GM19351 (cell line): ENCODE measurements at regions not wholly inside any gene's neighbourhood (a gene's known extent, or its start where the extent isn't known, plus 50 kb on each side); places are given as distances from the start of the nearest gene placed in this dataset.
A peak's percentile ranks its signal among the peaks of the same experiment; 100 is the strongest.
"Not testable (repeated sequence)": the region's sequence is repeated elsewhere in the genome, so short reads cannot be mapped to it uniquely, and the experiment has no call there.

ENCODE experiments used
- ATAC-seq: cut with Tn5 transposase; IDR thresholded peaks from one replicate; pipeline ENCODE4 v1.9.1; 2021; ENCODE audit warnings: mild to moderate bottlenecking, moderate library complexity; ENCODE audit not compliant: unreplicated experiment

DNA sequence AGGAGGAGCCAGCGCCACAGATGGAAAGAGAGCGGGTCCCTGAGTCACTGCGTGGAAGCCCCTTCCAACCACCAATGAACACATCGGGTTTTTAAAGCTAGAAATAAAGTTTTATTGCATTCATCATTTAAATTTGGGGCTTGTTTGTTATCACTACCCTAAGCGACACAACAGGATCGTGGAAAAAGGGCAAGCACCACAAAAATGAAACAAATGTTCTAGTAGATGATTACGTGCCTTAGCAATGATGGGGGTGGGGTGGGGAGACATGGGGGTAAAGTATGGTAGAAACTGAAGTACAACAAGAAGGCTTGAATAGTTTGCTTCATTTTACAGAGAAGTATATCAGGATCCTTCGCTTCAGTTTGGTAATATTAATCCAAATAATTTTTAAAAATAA lies 221.6 kb upstream of the ATP10A start:
- no peak for ATAC-seq

DNA sequence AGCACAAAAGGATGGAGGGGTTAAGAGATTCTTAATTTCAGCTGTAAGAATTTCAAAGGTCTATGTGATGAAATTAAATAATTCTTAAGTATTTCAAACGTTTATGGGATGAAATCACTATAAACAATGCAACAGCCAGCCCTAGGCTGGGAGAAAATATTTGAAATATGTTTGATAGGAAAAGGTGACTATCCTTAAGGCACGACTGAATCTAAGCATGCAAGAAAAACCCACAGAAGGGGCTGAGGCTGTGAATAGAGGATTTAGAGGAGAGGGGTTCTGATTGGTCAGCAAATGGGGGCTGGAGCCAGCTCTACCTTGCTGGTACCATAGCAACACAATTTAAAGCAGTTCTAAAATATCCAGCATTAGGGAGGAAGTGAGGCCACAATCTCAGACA lies 220.8 kb upstream of the ATP10A start:
- ATAC-seq, result no peak

GRCh38 chr15:26083457-26083856 lies 220.3 kb upstream of the ATP10A start:
- no peak for ATAC-seq

DNA sequence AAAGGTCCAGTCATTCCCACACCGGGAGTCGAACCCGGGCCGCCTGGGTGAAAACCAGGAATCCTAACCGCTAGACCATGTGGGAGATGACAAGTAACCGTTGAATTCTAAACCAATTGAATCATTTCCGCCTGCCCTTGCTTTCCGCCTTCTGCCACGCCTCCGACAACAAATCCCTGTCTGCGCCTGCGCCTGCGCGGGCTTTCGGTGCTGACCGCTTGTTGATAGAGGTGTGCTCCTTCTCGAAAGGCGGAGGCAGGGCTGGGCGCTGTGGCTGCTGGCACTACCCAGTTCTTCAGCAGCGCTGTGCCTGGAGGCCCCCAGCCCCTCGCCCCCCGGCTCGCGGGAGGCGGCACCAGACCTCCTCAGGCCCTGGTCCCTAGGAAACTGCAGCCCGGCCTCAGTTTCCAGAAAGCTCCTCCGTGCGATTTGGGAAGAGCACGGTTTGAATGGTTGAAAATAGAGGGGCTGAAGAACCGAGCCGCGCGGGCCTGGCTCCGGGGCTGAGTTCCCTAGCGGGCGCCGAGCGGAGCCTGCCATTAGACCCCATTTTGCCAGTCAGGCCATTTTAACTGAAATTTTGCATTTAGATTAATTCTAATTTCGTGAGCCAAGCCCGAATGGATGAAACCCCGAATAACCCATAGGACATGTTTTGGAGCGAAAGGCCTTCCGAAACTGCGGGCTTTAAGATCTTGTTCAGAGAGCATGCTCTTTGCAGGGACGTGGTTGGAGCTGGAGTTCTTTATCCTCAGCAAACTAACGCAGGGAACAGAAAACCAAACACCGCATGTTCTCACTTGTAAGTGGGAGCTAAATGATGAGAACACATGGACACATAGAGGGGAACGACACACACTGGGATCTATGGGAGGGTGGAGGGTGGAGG lies 219.3 kb upstream of the ATP10A start:
- ATAC-seq, result peak; percentile 95

DNA sequence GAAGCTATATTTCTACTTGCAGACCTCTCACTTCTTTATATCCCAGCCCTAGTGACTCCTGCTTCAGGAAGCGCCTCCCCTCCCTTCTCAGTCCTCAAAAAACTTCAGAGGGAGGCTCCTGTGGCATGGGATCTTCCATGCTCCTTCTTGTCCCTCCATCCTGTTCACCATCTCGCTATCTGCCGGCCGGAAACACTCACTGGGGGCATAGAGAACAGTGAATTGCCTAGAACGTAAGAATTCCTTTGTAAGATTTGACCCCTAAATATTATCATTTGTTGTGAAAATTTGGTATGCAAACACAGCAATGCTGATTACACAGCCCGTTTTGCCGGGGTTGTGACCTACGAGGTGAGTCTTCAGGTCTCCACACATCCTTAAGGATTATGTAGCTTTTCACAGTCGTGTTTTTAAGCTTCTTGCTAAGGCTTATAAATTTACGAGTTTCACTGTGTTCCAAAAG lies 218.7 kb upstream of the ATP10A start:
- ATAC-seq, result no peak

DNA sequence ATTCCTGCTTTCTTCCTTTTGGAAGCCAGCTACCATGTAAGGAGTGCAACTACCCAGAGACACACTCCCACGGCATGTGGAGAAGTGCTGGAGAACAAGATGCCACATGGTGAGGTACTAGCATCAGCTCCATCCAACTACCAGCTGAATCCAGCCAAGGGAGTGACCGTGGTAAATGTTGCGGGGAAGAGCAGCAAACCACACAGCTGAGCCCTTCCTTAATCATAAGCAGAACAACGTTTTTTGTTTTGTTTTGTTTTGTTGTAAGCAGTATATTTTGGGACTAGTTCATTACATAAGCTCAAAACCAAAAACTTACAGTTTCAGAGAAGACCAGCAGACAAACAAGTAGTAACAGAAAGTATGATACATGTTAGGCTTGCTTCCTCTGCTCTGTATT lies 212.6 kb upstream of the ATP10A start:
- ATAC-seq, result no peak

- no peak for ATAC-seq
Observed at GRCh38 chr15:26073430-26074333, 210.6 kb upstream of the ATP10A start.

DNA sequence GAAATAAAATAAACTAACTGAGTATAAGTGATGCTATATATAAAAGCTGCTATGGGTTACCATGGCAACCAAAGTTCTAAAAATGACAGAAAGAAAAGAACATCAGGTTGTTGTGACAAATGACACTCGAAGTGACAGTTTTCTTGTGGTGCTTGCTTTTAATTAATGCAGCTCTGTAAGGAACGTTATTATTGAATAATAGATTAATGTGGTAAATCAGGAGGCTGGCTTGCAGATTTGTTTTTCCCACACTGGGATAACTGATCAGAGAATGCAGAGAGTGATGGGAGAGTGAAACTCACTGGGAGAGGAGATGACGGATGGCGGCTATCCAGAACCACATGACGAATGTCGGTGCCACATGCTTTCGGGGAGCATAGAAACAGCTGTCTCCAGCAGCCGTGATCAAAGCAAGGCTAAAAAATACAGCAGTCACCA lies 207.0 kb upstream of the ATP10A start:
- ATAC-seq, result no peak

- no peak for ATAC-seq
Observed at GRCh38 chr15:26069231-26069641, 206.1 kb upstream of the ATP10A start.

GRCh38 chr15:26066896-26067295 lies 203.8 kb upstream of the ATP10A start:
- no peak for ATAC-seq

DNA sequence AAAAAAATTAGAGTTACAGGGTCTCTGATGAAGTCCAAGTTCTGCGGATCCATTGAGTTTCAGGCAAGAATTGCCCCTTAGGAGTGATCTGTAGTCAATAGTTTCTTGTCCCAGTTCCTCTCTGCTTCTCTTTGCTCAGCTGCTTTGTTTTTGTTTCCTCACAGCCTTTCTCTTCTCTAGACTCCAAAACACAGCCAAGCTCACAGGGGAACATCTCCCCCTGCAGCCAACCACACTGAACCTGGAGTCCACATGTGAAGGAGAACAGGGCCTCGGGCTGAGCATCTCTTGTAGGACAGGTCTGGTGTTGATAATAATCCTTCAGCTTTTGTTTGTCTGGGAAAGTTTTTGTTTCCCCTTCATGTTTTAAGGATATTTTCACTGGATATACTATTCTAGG lies 202.6 kb upstream of the ATP10A start:
- no peak for ATAC-seq

GRCh38 chr15:26061248-26061647 lies 198.1 kb upstream of the ATP10A start:
- ATAC-seq, result no peak

DNA sequence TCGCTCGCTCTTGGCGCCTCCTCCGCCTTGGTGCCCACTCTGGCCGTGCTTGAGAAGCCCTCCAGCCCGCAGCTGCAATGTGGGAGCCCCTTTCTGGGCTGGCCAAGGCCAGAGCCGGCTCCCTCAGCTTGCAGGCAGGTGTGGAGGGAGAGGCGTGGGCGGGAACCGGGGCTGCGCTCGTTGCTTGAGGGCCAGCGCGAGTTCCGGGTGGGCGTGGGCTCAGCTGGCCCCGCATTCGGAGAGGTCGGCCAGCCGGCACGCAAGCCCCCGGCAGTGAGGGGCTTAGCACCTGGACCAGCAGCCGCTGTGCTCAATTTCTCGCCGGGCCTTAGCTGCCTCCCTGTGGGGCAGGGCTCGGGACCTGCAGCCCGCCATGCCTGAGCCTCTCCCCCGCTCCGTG lies 193.6 kb upstream of the ATP10A start:
- ATAC-seq, result not testable (repeated sequence)

GRCh38 chr15:26051761-26052675 lies 188.9 kb upstream of the ATP10A start:
- no peak for ATAC-seq

DNA sequence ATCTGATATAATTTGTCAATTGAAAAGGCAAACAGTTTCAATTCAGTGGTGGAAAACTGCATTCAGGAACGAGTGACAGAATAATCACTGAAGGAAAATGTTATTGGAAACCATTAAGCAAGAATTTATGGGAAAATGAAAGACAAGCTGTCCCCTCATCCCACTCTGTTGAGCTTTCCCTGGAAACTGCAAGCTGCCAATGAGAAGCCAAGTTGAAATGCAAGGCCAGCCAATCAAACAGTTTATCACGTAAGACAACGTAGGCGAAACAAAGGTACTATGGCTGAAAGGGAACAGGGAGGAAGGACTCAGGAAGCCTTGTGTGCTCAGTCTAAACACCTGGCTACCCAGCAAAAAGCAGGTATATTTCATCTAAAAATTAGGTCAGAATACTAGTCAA lies 187.9 kb upstream of the ATP10A start:
- no peak for ATAC-seq

DNA sequence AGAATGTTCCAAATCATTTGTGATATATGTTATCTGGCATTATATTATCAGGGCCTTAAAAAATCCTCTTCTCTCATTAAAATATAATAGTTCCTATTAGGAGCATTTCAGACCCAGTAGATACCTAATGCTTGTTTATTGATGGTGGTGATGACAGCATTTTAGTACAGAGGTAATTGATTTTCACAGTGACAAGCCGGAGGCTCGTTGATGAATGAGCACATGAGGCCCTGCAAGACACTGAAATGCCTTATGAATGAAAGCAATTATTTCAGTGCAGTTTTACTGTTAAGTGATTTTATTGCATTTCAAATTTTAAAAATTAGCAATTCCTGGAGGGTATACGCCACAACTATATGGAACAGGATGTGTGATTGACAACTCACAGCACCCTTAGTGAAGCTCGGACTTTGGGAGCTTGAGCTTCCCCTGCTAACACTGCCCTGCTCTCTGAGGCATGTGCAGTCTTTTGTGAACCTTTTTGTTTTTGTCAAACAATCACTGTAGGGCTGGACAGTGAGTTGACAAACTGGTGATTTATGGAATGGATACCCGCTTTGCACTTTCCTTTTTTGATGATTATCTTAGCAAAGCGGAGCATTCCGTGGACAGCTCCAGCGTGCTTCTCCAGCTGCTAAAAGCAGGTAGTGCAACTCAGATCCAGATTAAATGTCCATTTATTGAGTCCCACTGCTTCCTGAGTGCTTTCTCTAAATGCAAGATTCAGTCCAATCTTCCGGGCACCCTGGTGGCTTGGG lies 187.0 kb upstream of the ATP10A start:
- no peak for ATAC-seq

- no peak for ATAC-seq
Observed at GRCh38 chr15:26048669-26049068, 185.5 kb upstream of the ATP10A start.

GRCh38 chr15:26045516-26045915 lies 182.4 kb upstream of the ATP10A start:
- ATAC-seq, result no peak

GRCh38 chr15:26043018-26043417 lies 179.9 kb upstream of the ATP10A start:
- ATAC-seq, result no peak

GRCh38 chr15:26038693-26039092 lies 175.6 kb upstream of the ATP10A start:
- no peak for ATAC-seq
